ENCODE measurements at regions not wholly inside any gene's neighbourhood (a gene's known extent, or its start where the extent isn't known, plus 50 kb on each side); places are given as distances from the start of the nearest gene placed in this dataset.

DNA sequence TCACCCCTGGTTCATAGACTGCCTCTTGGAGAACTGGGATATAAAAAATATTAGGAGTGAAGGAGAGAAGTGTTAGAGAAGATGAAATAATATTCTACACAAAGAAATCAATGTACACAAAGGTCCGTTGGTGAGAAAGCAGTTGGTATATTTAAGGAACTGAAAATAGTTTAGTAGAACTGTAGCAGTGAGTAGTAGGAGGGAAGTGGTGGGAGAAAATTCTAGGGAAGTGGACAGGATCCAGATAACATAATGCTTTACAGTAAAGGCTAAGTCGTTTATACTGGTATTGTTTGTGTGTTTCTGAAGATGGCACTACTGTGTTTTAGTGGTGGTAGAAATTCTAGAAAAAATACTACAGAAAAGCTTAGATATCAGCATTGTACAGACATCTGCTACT lies 120.8 kb upstream of the CHORDC1 start:
- no peak for TF ChIP-seq EZH2 (IDR thresholded peaks at IDR 0.05; ENCODE audit: borderline replicate concordance, insufficient read depth, low read depth, low read length, poor library complexity, severe bottlenecking)
- TF ChIP-seq, protein P1, sequence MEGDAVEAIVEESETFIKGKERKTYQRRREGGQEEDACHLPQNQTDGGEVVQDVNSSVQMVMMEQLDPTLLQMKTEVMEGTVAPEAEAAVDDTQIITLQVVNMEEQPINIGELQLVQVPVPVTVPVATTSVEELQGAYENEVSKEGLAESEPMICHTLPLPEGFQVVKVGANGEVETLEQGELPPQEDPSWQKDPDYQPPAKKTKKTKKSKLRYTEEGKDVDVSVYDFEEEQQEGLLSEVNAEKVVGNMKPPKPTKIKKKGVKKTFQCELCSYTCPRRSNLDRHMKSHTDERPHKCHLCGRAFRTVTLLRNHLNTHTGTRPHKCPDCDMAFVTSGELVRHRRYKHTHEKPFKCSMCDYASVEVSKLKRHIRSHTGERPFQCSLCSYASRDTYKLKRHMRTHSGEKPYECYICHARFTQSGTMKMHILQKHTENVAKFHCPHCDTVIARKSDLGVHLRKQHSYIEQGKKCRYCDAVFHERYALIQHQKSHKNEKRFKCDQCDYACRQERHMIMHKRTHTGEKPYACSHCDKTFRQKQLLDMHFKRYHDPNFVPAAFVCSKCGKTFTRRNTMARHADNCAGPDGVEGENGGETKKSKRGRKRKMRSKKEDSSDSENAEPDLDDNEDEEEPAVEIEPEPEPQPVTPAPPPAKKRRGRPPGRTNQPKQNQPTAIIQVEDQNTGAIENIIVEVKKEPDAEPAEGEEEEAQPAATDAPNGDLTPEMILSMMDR (IDR thresholded peaks at IDR 0.05): no peak
